GM12875 (cell line): ENCODE measurements at regions not wholly inside any gene's neighbourhood (a gene's known extent, or its start where the extent isn't known, plus 50 kb on each side); places are given as distances from the start of the nearest gene placed in this dataset.

Source experiments
- H3K4me3 ChIP-seq: one replicate; pipeline ENCODE4 v1.5.1; 2011; ENCODE audit warnings: low read depth, low read length, control low read depth
- TF ChIP-seq, protein P1 (sequence below): IDR thresholded peaks from 2 replicates; pipeline ENCODE4 v1.5.1; 2011; ENCODE audit warnings: low read depth, mild to moderate bottlenecking, control low read depth, inconsistent platforms, low read length, moderate library complexity, borderline replicate concordance; ENCODE audit not compliant: insufficient read depth

DNA sequence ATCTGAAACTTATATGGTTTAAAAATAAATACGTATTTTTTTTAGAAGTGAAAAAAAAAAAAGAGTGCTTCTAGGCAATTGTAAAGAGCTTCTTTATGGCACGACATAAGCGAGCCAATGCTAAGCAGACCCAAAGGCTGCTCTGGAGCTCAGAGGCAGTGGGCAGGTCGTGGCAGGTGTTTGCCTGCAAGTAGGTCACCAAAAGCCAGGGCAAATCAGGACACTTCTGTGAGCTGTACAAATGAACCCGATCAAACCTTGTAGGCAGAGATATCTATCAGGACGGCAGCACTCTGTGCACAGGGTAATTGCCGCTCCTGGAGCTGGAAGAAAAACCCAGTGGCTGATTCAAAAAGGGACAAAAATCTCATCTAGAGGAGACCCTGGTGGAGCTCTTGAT lies 75.9 kb downstream of the IRX2 start:
- TF ChIP-seq, protein P1, sequence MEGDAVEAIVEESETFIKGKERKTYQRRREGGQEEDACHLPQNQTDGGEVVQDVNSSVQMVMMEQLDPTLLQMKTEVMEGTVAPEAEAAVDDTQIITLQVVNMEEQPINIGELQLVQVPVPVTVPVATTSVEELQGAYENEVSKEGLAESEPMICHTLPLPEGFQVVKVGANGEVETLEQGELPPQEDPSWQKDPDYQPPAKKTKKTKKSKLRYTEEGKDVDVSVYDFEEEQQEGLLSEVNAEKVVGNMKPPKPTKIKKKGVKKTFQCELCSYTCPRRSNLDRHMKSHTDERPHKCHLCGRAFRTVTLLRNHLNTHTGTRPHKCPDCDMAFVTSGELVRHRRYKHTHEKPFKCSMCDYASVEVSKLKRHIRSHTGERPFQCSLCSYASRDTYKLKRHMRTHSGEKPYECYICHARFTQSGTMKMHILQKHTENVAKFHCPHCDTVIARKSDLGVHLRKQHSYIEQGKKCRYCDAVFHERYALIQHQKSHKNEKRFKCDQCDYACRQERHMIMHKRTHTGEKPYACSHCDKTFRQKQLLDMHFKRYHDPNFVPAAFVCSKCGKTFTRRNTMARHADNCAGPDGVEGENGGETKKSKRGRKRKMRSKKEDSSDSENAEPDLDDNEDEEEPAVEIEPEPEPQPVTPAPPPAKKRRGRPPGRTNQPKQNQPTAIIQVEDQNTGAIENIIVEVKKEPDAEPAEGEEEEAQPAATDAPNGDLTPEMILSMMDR = no peak
- no peak overlapping the region for H3K4me3 ChIP-seq

DNA sequence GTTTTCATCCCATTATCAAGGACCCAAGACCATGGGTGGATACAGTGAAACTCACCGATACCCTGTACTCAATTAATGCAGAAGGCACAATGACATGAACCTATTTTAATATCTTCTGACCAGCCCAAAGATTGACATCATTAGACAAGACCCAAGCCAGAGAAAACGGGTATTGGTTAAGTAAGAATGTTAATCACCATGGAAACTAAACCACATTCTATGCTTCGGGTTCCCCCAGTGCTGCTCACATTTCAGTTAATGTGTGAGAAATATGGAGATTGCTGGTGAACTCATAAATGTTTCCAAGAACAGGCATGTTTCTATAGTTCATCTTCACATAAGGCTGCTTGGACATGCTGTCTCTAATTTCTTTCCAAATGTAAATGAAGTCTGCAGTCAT lies 77.0 kb downstream of the IRX2 start:
- H3K4me3 ChIP-seq = no peak overlapping the region
- TF ChIP-seq, protein P1 = no peak

DNA sequence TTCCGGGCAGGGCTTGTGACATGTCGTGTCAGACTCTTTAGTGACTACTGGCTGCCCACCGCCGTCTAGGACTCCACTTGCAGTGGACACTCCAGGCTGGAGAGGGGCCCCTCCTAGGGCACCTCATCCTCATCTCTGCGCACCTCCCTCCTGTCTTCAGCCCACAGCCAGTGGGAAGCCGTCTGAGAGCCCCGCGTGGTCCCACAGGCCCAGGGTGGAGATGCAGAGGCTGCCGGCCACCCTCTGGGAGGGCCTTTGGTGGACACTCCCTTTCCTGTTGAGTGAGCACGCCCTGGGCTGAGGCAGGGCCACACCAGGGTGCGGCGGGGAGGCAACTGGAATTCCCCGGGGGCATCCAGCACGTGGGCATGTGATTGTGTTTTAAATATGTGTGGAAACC lies 80.5 kb downstream of the IRX2 start:
- TF ChIP-seq, protein P1 = no peak
- H3K4me3 ChIP-seq = no peak overlapping the region

DNA sequence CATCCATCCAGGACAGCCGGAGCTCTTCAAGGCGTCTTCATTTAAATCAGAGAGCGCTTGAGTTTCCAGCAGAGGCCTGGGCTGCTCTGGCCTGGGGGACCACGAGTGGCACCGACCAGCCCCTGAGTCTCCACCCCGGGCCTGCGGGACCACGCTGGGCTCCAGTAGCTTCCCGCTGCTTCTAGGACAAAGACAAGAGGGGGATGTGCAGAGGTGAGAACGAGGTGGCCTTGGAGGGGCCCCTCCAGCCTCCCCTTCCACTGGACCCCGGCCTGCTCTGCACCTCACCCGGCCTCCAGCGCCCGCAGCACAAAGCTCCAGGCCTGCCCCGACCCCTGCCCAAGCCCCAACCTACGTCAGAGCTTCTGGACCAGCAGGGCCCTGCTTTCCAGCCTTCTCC lies 81.6 kb downstream of the IRX2 start:
- no peak overlapping the region for H3K4me3 ChIP-seq
- TF ChIP-seq, protein P1 = no peak

DNA sequence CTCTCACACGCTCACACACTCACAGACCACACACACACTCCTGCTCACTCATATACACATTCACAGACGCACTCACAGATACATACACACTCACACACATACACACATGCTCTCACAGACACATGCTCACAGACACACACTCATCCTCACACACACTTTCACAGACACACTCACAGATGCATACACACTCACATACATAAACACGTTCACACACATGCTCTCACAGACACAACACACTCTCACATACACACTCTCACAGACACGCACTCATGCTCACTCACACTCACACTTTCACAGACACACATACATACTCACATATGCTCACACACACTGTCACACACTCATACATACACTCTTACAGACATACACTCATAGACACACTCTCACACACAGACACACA lies 82.2 kb downstream of the IRX2 start:
- no peak overlapping the region for H3K4me3 ChIP-seq
- TF ChIP-seq, protein P1 = no peak

DNA sequence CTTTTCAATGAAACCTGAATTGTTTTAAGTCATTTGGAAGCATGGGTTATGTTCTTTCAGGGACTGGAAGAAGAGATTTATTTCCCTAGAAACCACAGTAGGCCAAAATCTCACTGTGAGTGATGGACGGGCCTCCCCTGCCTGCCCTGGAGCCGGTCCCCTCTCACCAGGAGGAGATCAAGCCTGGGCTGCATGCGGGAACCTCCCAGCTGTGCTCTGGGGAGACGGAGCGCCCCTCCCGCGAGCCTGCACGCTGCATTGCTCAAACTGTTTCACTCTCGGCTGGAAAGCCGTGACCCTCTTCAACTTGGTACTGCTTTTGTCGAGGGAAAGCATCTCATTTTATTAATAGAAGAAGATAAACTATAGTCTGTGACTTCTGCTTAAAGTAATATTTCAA lies 85.4 kb downstream of the IRX2 start:
- H3K4me3 ChIP-seq = no peak overlapping the region
- TF ChIP-seq, protein P1 = no peak

DNA sequence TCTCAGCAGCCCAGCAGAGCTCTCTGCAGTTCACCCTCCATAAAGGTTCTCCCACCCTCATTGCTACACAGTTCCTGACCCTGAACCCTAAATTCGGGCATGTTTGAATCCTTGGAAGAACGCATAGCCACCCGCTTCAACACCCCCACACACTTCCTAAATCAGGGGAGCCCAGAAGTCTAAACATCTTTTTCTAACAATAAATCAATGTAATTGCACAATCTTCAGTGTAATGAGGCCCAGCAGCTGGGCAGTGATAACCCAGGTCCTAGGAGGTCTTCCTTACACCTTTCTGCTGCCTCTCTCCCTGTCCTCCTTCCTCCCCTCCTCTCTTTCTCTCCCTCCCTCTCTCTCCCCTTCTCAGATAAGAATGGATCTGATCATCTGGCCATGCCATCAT lies 88.0 kb downstream of the IRX2 start:
- no peak overlapping the region for H3K4me3 ChIP-seq
- TF ChIP-seq, protein P1 = no peak
